Erythroblast (primary cell): ENCODE measurements at regions not wholly inside any gene's neighbourhood (a gene's known extent, or its start where the extent isn't known, plus 50 kb on each side); places are given as distances from the start of the nearest gene placed in this dataset.

ENCODE experiments used
- GATA1 ChIP-seq: IDR thresholded peaks from 2 replicates; pipeline ENCODE4 v1.6.1; 2011; ENCODE audit warnings: low read depth, mild to moderate bottlenecking, control low read depth, low read length, moderate library complexity
- POLR2A ChIP-seq: IDR thresholded peaks from 2 replicates; pipeline ENCODE4 v1.6.1; 2011; ENCODE audit warnings: mild to moderate bottlenecking, low read length

DNA sequence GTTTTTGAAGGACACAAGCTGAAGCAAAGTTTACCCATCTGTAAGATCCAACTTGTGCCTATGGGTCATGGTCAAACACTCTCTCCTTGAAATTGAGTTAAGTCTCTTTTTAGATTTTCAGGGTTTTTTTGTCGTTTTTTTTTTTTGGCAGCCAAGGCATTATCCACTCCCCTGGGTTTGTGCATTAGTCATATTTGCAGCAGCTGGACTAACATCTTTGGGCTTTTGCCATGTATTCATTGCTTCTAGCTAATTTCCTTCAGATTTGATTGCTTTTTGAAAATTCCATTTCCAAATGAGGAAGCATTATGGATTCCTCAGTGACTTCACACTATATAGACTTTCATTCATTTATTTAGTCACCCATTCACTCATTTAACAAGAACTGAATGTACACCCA, 80.3 kb upstream of the SRRM4 start:
- TF ChIP-seq POLR2A (no peak), GATA1 (no peak)
